ENCODE measurements at regions not wholly inside any gene's neighbourhood (a gene's known extent, or its start where the extent isn't known, plus 50 kb on each side); places are given as distances from the start of the nearest gene placed in this dataset.

GRCh38 chr4:117825600-117825999, 208.7 kb upstream of the NDST3 start:
- intact Hi-C loops (cut with micrococcal nuclease) (no loop called here), dilution Hi-C loops (cut with MboI; ENCODE audit: extremely low pct_ligation_motif_present, low sequenced_read_pairs) (no loop called here)
- no TSS peak for BruUV-seq (replicated peaks)
- Histone ChIP-seq H2AFZ (ENCODE audit: low read depth, low read length) (no peak overlapping the region), H3K79me2 (ENCODE audit: control insufficient read depth, insufficient read depth, low read length) (no peaks in the 10 kb centered on the region), H3K4me2 (ENCODE audit: insufficient read depth, low read length) (no peak overlapping the region), H3K9ac (replicated peaks; ENCODE audit: extremely low read depth, insufficient read depth, low read length) (no peak overlapping the region), H4K20me1 (replicated peaks; ENCODE audit: control insufficient read depth, extremely low read depth, insufficient read depth, low read length) (no peaks in the 10 kb centered on the region), H3K9me1 (replicated peaks; ENCODE audit: control insufficient read depth, extremely low read depth, insufficient read depth, low read length) (no peaks in the 10 kb centered on the region), H3K9me3 (replicated peaks; ENCODE audit: control insufficient read depth, insufficient read depth, low read length) (no peaks in the 10 kb centered on the region), H3K4me3 (replicated peaks in 1 of 3; ENCODE audit: insufficient read depth in 1 of 3, low read depth in 1 of 3, low read length in 3 of 3) (no peak overlapping the region), H3K27ac (ENCODE audit: insufficient read depth, low read depth, low read length) (no peak overlapping the region), H3K4me1 (ENCODE audit: control insufficient read depth, extremely low read depth, insufficient read depth, low read length) (no peaks in the 10 kb centered on the region), H3K27me3 (ENCODE audit: control insufficient read depth in 2 of 2, insufficient read depth in 2 of 2, low read length in 2 of 2) (no peaks in the 10 kb centered on the region), H3K36me3 (ENCODE audit: control insufficient read depth in 2 of 2, extremely low read depth in 1 of 2, insufficient read depth in 2 of 2, low read length in 2 of 2) (no peaks in the 10 kb centered on the region)
- FAIRE-seq (no peak), DNase-seq (ENCODE audit: low read depth, low spot score) (no peak)
- ChIA-PET CTCF (no interaction called here), POLR2A (no interaction called here)
- TF ChIP-seq CTCF (IDR thresholded peaks at IDR 0.05; ENCODE audit: extremely low read depth in 1 of 2, insufficient read depth in 1 of 2, low read depth in 1 of 2, low read length in 2 of 2), result no peak
- no peak for TF ChIP-seq MAX (IDR thresholded peaks at IDR 0.05; ENCODE audit: insufficient read depth, insufficient read length)
- no peak for TF ChIP-seq GATA2 (IDR thresholded peaks at IDR 0.05; ENCODE audit: insufficient read depth, insufficient read length, low read depth, low read length)
- TF ChIP-seq POLR2AphosphoS5 (IDR thresholded peaks at IDR 0.05; ENCODE audit: insufficient read depth, low read depth, low read length), result no peak
- TF ChIP-seq POLR2A (IDR thresholded peaks at IDR 0.05; ENCODE audit: low read depth, low read length), result no peak
- no peak for TF ChIP-seq MYC (IDR thresholded peaks at IDR 0.05; ENCODE audit: low read depth, low read length)
- TF ChIP-seq EZH2 (IDR thresholded peaks at IDR 0.05; ENCODE audit: borderline replicate concordance, low read depth, low read length, severe bottlenecking), result no peak
- TF ChIP-seq FOS (IDR thresholded peaks at IDR 0.05; ENCODE audit: borderline replicate concordance, insufficient read depth, low read length), result no peak
- no peak for TF ChIP-seq JUN (IDR thresholded peaks at IDR 0.05; ENCODE audit: borderline replicate concordance, insufficient read depth, insufficient read length, low read depth)
